GM23338 (cell line): ENCODE measurements at regions not wholly inside any gene's neighbourhood (a gene's known extent, or its start where the extent isn't known, plus 50 kb on each side); places are given as distances from the start of the nearest gene placed in this dataset.

Experiments
- ATAC-seq: fragments of 200-7000 bp; cut with Tn5 transposase; 3 replicates; pipeline ENCODE4 v1.9.1; 2020
- DNase-seq: peaks from one replicate; pipeline ENCODE4 v3.0.0-alpha.2; 2015; ENCODE audit warnings: low spot score
- H2AFZ ChIP-seq: fragments of 200-600 bp; sonication (generic); 2 replicates; pipeline ENCODE4 v1.8.0; 2016; ENCODE audit warnings: antibody characterized with exemption, mild to moderate bottlenecking, moderate library complexity
- H3F3A ChIP-seq: fragments of 200-600 bp; sonication (generic); replicated peaks from 2 replicates; pipeline ENCODE4 v1.8.0; 2017; ENCODE audit warnings: antibody characterized with exemption, mixed run types, low read depth
- H3K27ac ChIP-seq: fragments of 200-600 bp; sonication (generic); 2 replicates; pipeline ENCODE4 v1.6.1; 2016; ENCODE audit warnings: low read depth
- H3K27me3 ChIP-seq: fragments of 200-600 bp; sonication (generic); 2 replicates; pipeline ENCODE4 v1.8.0; 2016; ENCODE audit warnings: mild to moderate bottlenecking, mixed run types, moderate library complexity; ENCODE audit not compliant: insufficient read depth
- H3K36me3 ChIP-seq: fragments of 200-600 bp; sonication (generic); 2 replicates; pipeline ENCODE4 v1.8.0; 2016; ENCODE audit warnings: mild to moderate bottlenecking; ENCODE audit not compliant: insufficient read depth
- H3K4me1 ChIP-seq: fragments of 200-600 bp; sonication (generic); 2 replicates; pipeline ENCODE4 v1.8.0; 2016; ENCODE audit warnings: mild to moderate bottlenecking, moderate library complexity; ENCODE audit not compliant: insufficient read depth
- H3K4me2 ChIP-seq: fragments of 200-600 bp; sonication (generic); 2 replicates; pipeline ENCODE4 v1.7.1; 2017; ENCODE audit warnings: mixed run types
- H3K4me3 ChIP-seq: fragments of 200-600 bp; sonication (generic); 2 replicates; pipeline ENCODE4 v1.6.1; 2016; ENCODE audit warnings: mixed run types
- H3K79me2 ChIP-seq: fragments of 200-600 bp; sonication (generic); replicated peaks from 2 replicates; pipeline ENCODE4 v1.8.0; 2017; ENCODE audit warnings: mild to moderate bottlenecking; ENCODE audit not compliant: insufficient read depth
- H3K9me2 ChIP-seq: fragments of 200-600 bp; sonication (generic); 2 replicates; pipeline ENCODE4 v1.8.0; 2017; ENCODE audit not compliant: insufficient read depth
- H4K20me1 ChIP-seq: fragments of 200-600 bp; sonication (generic); replicated peaks from 2 replicates; pipeline ENCODE4 v1.8.0; 2017; ENCODE audit warnings: mild to moderate bottlenecking; ENCODE audit not compliant: insufficient read depth
- H3K27ac Mint-ChIP-seq: 2 replicates; pipeline ENCODE4 v1.8.0; 2020; ENCODE audit warnings: inconsistent platforms, mild to moderate bottlenecking, moderate library complexity, mixed read lengths
- H3K27me3 Mint-ChIP-seq: 3 replicates; pipeline ENCODE4 v1.8.0; 2022; ENCODE audit warnings: low read depth, mild to moderate bottlenecking, moderate library complexity, mixed read lengths, inconsistent platforms; ENCODE audit not compliant: insufficient read depth, poor library complexity
- H3K36me3 Mint-ChIP-seq: 3 replicates; pipeline ENCODE4 v1.8.0; 2021; ENCODE audit warnings: low read depth, mild to moderate bottlenecking, inconsistent platforms, moderate library complexity, mixed read lengths
- H3K4me1 Mint-ChIP-seq: 3 replicates; pipeline ENCODE4 v1.8.0; 2020; ENCODE audit warnings: mild to moderate bottlenecking, inconsistent platforms, mixed read lengths
- H3K4me3 Mint-ChIP-seq: 3 replicates; pipeline ENCODE4 v1.8.0; 2021; ENCODE audit warnings: moderate library complexity, mild to moderate bottlenecking, inconsistent platforms, mixed read lengths
- H3K9me3 Mint-ChIP-seq: 3 replicates; pipeline ENCODE4 v1.8.0; 2020; ENCODE audit warnings: moderate library complexity, mild to moderate bottlenecking, inconsistent platforms, mixed read lengths
- CTCF ChIP-seq, 2 experiments: fragments of 200-600 bp in 1 of 2; sonication (generic) in 1 of 2; conservative IDR thresholded peaks; 2 replicates each; pipeline versions ENCODE4 v1.5.1 to v1.6.1; 2016 to 2017; ENCODE audit warnings: antibody characterized with exemption in 2 of 2, low read depth in 2 of 2, mild to moderate bottlenecking in 2 of 2, moderate library complexity in 1 of 2
- EZH2 ChIP-seq: fragments of 200-600 bp; sonication (generic); IDR thresholded peaks from one replicate; pipeline ENCODE4 v1.8.0; 2017; ENCODE audit warnings: antibody characterized with exemption, mild to moderate bottlenecking, low read depth; ENCODE audit not compliant: unreplicated experiment
- EZH2phosphoT487 ChIP-seq: fragments of 200-600 bp; sonication (generic); IDR thresholded peaks from one replicate; pipeline ENCODE4 v1.8.1; 2018; ENCODE audit warnings: antibody characterized with exemption; ENCODE audit not compliant: unreplicated experiment
- POLR2AphosphoS5 ChIP-seq: IDR thresholded peaks from 2 replicates; pipeline ENCODE4 v1.6.1; 2016; ENCODE audit warnings: antibody characterized with exemption, low read depth
- ZNF462 ChIP-seq: fragments of 250-450 bp; sonication (Bioruptor Pico); IDR thresholded peaks from 2 replicates; pipeline ENCODE4 v1.5.0; 2020; ENCODE audit warnings: mild to moderate bottlenecking, moderate library complexity

GRCh38 chr20:51968151-51968550, 165.8 kb upstream of the SALL4 start (continued):
- TF ChIP-seq ZNF462 (CRISPR knock-in tag): no peak
- no peak for TF ChIP-seq EZH2
- TF ChIP-seq POLR2AphosphoS5: no peak

DNA sequence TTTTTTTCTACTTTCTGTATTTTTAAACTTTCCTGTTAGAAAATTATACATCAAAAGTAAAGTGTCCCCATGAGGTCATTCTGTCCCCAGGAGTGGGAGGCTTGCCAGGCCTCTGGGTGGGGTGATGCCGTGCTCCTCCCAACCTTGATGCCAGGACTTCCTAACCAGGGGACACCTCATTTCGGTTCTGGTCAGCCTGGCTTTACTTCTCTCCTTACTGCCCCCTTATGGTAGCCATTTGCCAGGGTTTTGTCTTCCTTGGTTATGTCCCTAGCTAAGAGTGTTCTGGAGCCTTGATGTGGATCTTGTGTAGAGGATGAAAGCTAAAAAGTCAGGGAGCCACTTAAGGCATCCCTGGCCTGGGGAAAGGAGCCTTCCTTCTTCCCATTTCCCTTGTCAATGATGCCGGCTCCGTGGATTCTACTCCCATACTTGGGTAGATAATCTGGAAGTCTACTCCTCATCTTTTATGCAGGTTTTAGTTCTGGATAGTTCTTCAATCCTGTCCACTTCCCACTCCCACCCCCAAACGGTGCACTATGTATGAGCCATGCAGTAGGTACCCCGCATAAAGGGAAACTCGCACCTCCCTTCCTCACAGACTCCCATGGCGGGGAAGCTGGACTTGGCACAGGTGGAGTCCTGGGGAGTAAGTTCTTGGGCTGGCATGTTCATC, 164.1 kb upstream of the SALL4 start:
- H3F3A ChIP-seq: no peaks in the 10 kb centered on the region
- H2AFZ ChIP-seq: no peak overlapping the region
- peaks cover 23% of the 10 kb centered on the region for H3K4me1 Mint-ChIP-seq
- no peak overlapping the region for H3K4me3 ChIP-seq
- no peak overlapping the region for H3K27ac Mint-ChIP-seq
- no peaks in the 10 kb centered on the region for H3K36me3 Mint-ChIP-seq
- no peak overlapping the region for H3K4me3 Mint-ChIP-seq
- peaks cover 3% of the 10 kb centered on the region for H3K27me3 Mint-ChIP-seq
- H3K4me1 ChIP-seq: peaks cover 13% of the 10 kb centered on the region
- no peaks in the 10 kb centered on the region for H3K9me3 Mint-ChIP-seq
- no peaks in the 10 kb centered on the region for H3K36me3 ChIP-seq
- no peaks in the 10 kb centered on the region for H3K79me2 ChIP-seq
- H4K20me1 ChIP-seq: no peaks in the 10 kb centered on the region
- H3K4me2 ChIP-seq: no peak overlapping the region
- DNase-seq: peak; percentile 95
- H3K27ac ChIP-seq: no peak overlapping the region
- TF ChIP-seq EZH2phosphoT487: no peak
- peak; percentile 81 to 89 for TF ChIP-seq CTCF (conservative IDR thresholded peaks at IDR 0.05; ENCODE audit: low read depth in 2 of 2)
- ATAC-seq: peak; percentile 96
- H3K9me2 ChIP-seq: no peaks in the 10 kb centered on the region
- no peaks in the 10 kb centered on the region for H3K27me3 ChIP-seq
